ENCODE measurements at regions not wholly inside any gene's neighbourhood (a gene's known extent, or its start where the extent isn't known, plus 50 kb on each side); places are given as distances from the start of the nearest gene placed in this dataset.

GRCh38 chr3:43917361-43917760 is 226.6 kb downstream of the ABHD5 start:
- DNase-seq (no peak), ATAC-seq (no peak)
- H3K9me3 ChIP-seq (ENCODE audit: control insufficient read depth, insufficient read depth, low read length): peaks cover 6% of the 10 kb centered on the region
- WGBS (ENCODE audit: insufficient coverage): 86% methylated on average over 3 of the region's 3 CpGs
- Mint-ChIP-seq H3K27me3 (ENCODE audit: low read depth in 2 of 2) (peaks cover 9 to 39% of the 10 kb centered on the region in 2 donors), H3K4me1 (no peaks in the 10 kb centered on the region), H3K36me3 (no peaks in the 10 kb centered on the region), H3K9me3 (no peaks in the 10 kb centered on the region), H3K4me3 (no peak overlapping the region), H3K27ac (no peak overlapping the region)
- no peak overlapping the region for H3K4me3 ChIP-seq (ENCODE audit: low read length)
- TF ChIP-seq CTCF (IDR thresholded peaks at IDR 0.05): no peak
- no peak overlapping the region for H3K27ac ChIP-seq (ENCODE audit: low read length)
- peaks cover 4% of the 10 kb centered on the region for H3K27me3 ChIP-seq (ENCODE audit: control insufficient read depth, insufficient read depth, low read length)
- no peaks in the 10 kb centered on the region for H3K4me1 ChIP-seq (ENCODE audit: control insufficient read depth, insufficient read depth, low read length)
- no peaks in the 10 kb centered on the region for H3K36me3 ChIP-seq (ENCODE audit: control insufficient read depth, insufficient read depth, low read length)
- intact Hi-C loops (cut with micrococcal nuclease): no loop called here

- peaks cover 7% of the 10 kb centered on the region for H3K27me3 ChIP-seq (ENCODE audit: control insufficient read depth, insufficient read depth, low read length)
- no peak for TF ChIP-seq CTCF (IDR thresholded peaks at IDR 0.05)
- Mint-ChIP-seq H3K9me3 (no peaks in the 10 kb centered on the region), H3K4me3 (no peak overlapping the region), H3K27ac (no peak overlapping the region), H3K4me1 (peaks cover 0 to 8% of the 10 kb centered on the region in 2 donors), H3K36me3 (no peaks in the 10 kb centered on the region), H3K27me3 (ENCODE audit: low read depth in 2 of 2) (peaks cover 20 to 47% of the 10 kb centered on the region in 2 donors)
- H3K4me1 ChIP-seq (ENCODE audit: control insufficient read depth, insufficient read depth, low read length): no peaks in the 10 kb centered on the region
- no peaks in the 10 kb centered on the region for H3K36me3 ChIP-seq (ENCODE audit: control insufficient read depth, insufficient read depth, low read length)
- no peak overlapping the region for H3K27ac ChIP-seq (ENCODE audit: low read length)
- H3K4me3 ChIP-seq (ENCODE audit: low read length): no peak overlapping the region
- WGBS (ENCODE audit: insufficient coverage): 87% methylated on average over 7 of the region's 7 CpGs
- intact Hi-C loops (cut with micrococcal nuclease): no loop called here
- H3K9me3 ChIP-seq (ENCODE audit: control insufficient read depth, insufficient read depth, low read length): peaks cover 6% of the 10 kb centered on the region
- ATAC-seq: no peak
- DNase-seq: no peak
Observed at GRCh38 chr3:43919029-43919428, 228.3 kb downstream of the ABHD5 start.

- peaks cover 6% of the 10 kb centered on the region for H3K9me3 ChIP-seq (ENCODE audit: control insufficient read depth, insufficient read depth, low read length)
- H3K4me1 ChIP-seq (ENCODE audit: control insufficient read depth, insufficient read depth, low read length): no peaks in the 10 kb centered on the region
- H3K4me3 ChIP-seq (ENCODE audit: low read length): no peak overlapping the region
- H3K4me3 Mint-ChIP-seq: no peak overlapping the region
- WGBS (ENCODE audit: insufficient coverage): 79% methylated on average over 7 of the region's 8 CpGs
- DNase-seq (no peak), ATAC-seq (no peak)
- peaks cover 8% of the 10 kb centered on the region for H3K27me3 ChIP-seq (ENCODE audit: control insufficient read depth, insufficient read depth, low read length)
- H3K4me1 Mint-ChIP-seq: peaks cover 0 to 8% of the 10 kb centered on the region in 2 donors
- no peak for TF ChIP-seq CTCF (IDR thresholded peaks at IDR 0.05)
- no peaks in the 10 kb centered on the region for H3K36me3 ChIP-seq (ENCODE audit: control insufficient read depth, insufficient read depth, low read length)
- no peaks in the 10 kb centered on the region for H3K36me3 Mint-ChIP-seq
- intact Hi-C loops (cut with micrococcal nuclease): no loop called here
- no peak overlapping the region for H3K27ac ChIP-seq (ENCODE audit: low read length)
- peaks cover 28 to 47% of the 10 kb centered on the region in 2 donors for H3K27me3 Mint-ChIP-seq (ENCODE audit: low read depth in 2 of 2)
- H3K9me3 Mint-ChIP-seq: no peaks in the 10 kb centered on the region
- H3K27ac Mint-ChIP-seq: no peak overlapping the region
Observed at GRCh38 chr3:43921056-43921648, 230.4 kb downstream of the ABHD5 start.

DNA sequence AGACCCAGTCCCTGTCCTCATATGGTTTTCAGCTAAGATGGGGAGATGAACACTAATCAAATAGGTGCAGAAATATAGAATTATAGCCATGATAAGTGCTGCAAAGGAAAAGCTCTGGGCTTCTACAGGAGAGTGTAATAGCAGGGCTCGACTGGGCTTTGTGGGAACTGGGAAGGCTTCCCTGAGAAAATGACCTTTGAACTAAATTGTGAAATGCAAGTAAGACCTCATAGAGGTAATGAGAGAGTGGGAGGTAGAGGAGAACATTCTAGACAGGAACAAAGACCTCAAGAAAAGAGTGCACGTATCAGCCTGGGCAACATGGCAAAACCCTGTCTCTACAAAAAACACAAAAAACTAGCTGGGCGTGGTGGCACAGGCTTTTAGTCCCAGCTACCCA is 231.6 kb downstream of the ABHD5 start:
- no peak overlapping the region for H3K27ac Mint-ChIP-seq
- 77% methylated on average over 3 of the region's 3 CpGs for WGBS (ENCODE audit: insufficient coverage)
- no peak for DNase-seq
- no peak for ATAC-seq
- no peak overlapping the region for H3K4me3 ChIP-seq (ENCODE audit: low read length)
- H3K27me3 Mint-ChIP-seq (ENCODE audit: low read depth in 2 of 2): peaks cover 28 to 47% of the 10 kb centered on the region in 2 donors
- peaks cover 11% of the 10 kb centered on the region for H3K27me3 ChIP-seq (ENCODE audit: control insufficient read depth, insufficient read depth, low read length)
- intact Hi-C loops (cut with micrococcal nuclease): no loop called here
- H3K4me1 Mint-ChIP-seq: peaks cover 0 to 8% of the 10 kb centered on the region in 2 donors
- no peaks in the 10 kb centered on the region for H3K36me3 Mint-ChIP-seq
- TF ChIP-seq CTCF (IDR thresholded peaks at IDR 0.05): no peak
- no peaks in the 10 kb centered on the region for H3K36me3 ChIP-seq (ENCODE audit: control insufficient read depth, insufficient read depth, low read length)
- no peaks in the 10 kb centered on the region for H3K9me3 Mint-ChIP-seq
- H3K4me3 Mint-ChIP-seq: no peak overlapping the region
- peaks cover 1% of the 10 kb centered on the region for H3K9me3 ChIP-seq (ENCODE audit: control insufficient read depth, insufficient read depth, low read length)
- no peak overlapping the region for H3K27ac ChIP-seq (ENCODE audit: low read length)
- no peaks in the 10 kb centered on the region for H3K4me1 ChIP-seq (ENCODE audit: control insufficient read depth, insufficient read depth, low read length)
